ENCODE measurements at regions not wholly inside any gene's neighbourhood (a gene's known extent, or its start where the extent isn't known, plus 50 kb on each side); places are given as distances from the start of the nearest gene placed in this dataset.

DNA sequence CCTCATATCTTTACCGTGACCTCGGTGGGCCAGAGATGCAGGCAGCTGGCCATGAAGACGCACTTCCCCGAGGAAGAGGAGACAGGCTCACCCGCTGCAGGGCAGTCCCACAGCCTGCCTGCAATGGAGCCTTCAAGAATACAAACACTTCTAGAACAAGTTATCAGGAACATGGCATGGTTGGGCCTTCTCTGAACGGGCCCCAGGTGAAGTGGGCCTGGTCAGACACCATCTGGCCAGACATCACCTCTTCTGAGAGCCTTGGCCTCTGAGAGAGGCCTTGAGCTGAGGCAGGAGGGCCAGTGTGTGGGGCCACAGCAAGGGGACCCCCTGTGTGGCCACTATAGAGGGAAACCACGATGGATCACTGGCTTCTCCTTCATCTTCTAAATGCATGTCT is 112.4 kb upstream of the GDF10 start:
- ATAC-seq (ENCODE audit: low FRiP score) (no peak), DNase-seq (ENCODE audit: low spot score) (no peak)
- TF ChIP-seq, protein P1, sequence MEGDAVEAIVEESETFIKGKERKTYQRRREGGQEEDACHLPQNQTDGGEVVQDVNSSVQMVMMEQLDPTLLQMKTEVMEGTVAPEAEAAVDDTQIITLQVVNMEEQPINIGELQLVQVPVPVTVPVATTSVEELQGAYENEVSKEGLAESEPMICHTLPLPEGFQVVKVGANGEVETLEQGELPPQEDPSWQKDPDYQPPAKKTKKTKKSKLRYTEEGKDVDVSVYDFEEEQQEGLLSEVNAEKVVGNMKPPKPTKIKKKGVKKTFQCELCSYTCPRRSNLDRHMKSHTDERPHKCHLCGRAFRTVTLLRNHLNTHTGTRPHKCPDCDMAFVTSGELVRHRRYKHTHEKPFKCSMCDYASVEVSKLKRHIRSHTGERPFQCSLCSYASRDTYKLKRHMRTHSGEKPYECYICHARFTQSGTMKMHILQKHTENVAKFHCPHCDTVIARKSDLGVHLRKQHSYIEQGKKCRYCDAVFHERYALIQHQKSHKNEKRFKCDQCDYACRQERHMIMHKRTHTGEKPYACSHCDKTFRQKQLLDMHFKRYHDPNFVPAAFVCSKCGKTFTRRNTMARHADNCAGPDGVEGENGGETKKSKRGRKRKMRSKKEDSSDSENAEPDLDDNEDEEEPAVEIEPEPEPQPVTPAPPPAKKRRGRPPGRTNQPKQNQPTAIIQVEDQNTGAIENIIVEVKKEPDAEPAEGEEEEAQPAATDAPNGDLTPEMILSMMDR (IDR thresholded peaks at IDR 0.05) = no peak

DNA sequence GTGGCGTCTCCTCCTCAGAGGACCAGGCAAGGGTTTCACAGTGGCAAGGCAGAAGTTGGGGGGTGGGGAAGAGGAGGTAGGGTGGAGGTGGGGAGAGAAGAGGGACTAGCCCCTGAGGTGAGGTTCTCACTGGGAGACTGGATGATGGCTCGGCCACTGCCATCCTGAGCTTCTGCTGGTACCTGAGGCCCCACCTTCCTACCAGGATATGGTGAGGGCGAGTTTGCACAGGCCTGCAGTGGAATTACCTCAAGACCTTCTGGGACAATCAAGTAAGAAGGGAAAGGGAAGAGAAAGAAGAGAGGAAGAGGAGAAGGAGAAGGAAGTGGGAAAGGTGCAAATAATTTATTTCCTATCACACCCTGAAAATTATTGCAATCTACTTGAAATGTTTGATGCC is 111.8 kb upstream of the GDF10 start:
- DNase-seq (ENCODE audit: low spot score) = no peak
- ATAC-seq (ENCODE audit: low FRiP score) = no peak
- TF ChIP-seq, protein P1 (IDR thresholded peaks at IDR 0.05) = no peak

DNA sequence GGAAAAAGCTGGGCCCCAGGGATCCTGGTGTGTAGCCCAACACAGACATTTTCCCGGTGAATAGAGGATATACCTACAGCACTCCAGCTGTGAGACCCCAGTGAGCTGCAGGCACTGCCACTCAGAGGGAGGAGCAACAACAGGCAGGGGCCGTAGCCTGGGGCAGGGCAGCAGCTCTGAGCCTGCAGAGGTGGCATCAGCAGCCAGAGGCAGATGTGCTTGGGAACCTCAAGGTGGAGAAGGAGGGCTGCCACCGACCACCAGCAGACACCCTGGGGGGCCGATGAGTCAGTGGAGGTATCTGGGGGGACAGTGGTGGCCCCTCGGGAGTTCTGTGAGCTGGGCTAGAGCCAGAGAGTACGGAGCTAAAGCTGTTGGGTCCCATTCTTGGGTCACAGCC is 110.2 kb upstream of the GDF10 start:
- DNase-seq (ENCODE audit: low spot score) (no peak), ATAC-seq (ENCODE audit: low FRiP score) (no peak)
- TF ChIP-seq, protein P1 (IDR thresholded peaks at IDR 0.05) = no peak

DNA sequence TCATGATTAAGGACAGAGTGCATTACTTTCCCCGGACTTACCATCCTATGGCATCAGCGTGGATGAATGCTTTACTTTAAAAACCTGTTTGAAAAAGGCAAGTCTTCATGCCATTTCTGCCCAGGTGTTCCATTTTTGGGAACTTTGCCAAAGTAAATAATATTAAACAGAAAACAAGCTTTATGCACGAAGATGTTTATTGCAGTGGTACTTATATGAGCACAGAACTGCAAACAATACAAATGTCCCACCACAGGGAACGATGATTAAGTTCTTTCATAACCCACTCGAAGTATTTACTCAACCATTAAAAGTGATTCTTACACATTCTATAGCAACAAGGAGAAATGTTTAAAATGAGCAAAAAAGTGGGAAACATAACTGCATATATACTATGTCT is 109.7 kb upstream of the GDF10 start:
- no peak for DNase-seq (ENCODE audit: low spot score)
- TF ChIP-seq, protein P1 (IDR thresholded peaks at IDR 0.05) = no peak
- ATAC-seq (ENCODE audit: low FRiP score) = no peak

DNA sequence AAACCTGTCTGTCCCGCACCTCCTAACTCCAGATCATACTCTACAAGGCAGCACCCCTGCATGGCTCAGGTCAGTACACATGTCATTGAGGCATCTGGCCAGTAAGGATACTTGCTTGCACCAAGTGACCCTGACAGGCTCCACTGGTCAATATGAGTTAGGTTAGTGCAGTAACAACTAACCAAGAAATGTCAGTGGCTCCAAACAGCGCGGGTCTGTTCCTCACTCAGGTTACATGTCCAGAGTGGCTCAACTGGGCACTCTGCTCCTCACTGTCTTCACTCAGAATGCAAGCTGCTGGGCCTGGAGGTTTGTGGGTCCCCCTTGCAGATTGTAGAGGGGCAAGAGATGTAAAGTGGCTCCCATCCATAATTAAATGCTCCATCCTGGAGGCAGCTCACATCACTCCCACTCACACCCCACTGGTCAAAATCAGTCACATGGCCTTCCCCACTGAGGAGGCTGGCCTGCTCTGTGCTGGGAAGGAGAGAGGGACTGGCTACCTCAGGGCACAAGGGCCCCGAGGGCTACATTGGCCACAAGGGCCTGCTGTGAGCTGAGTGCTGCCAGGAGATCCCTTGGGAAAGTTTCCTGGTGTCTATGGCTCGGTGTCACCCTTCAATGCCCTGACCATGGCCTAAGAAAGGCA is 109.1 kb upstream of the GDF10 start:
- ATAC-seq (ENCODE audit: low FRiP score) (no peak), DNase-seq (ENCODE audit: low spot score) (no peak)
- TF ChIP-seq, protein P1 (IDR thresholded peaks at IDR 0.05) = no peak

DNA sequence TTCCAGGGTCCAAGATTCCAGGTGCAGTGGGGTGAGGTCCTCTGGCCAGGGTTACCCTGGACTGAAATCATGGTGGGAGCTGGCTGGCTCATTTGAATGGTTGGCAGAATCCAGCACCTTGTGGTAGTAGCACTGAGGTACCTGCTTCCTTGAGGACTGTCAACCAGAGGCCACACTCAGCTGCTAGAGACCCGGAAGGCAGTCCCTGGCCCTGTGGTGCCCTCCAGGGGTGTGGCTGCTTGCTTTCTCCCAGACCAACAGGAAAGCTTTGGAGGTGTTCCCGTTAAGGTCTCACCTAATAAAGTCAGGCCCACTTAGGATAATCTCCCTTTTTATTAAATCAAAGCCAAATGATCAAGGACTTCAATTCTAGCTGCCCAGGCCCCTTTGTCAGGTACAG is 107.7 kb upstream of the GDF10 start:
- no peak for ATAC-seq (ENCODE audit: low FRiP score)
- TF ChIP-seq, protein P1 (IDR thresholded peaks at IDR 0.05) = no peak

DNA sequence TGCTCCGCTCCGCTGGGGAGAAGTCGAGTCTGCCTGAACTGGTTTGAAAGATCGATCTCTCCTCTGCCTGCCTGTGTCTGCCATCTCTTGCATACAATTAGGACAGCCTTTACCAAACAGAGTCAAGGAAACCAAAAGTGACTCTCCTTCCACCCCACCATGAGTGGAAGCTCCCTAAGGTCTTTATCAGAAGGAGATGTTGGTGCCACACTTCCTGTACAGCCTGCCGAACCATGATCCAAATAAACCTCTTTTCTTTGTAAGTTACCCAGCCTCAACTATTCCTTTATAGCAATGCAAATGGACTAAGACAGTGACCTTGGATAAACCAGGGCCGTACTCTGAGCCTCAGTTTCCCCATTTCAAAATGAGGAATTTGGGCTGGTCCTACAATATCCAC is 106.3 kb upstream of the GDF10 start:
- DNase-seq (ENCODE audit: low spot score) (no peak), ATAC-seq (ENCODE audit: low FRiP score) (no peak)
- TF ChIP-seq, protein P1 (IDR thresholded peaks at IDR 0.05) = no peak

More for the DNA sequence above, 107.7 kb upstream of the GDF10 start:
- no peak for DNase-seq (ENCODE audit: low spot score)
